GM10266 (cell line): ENCODE measurements at regions not wholly inside any gene's neighbourhood (a gene's known extent, or its start where the extent isn't known, plus 50 kb on each side); places are given as distances from the start of the nearest gene placed in this dataset.

Experiments
- DNase-seq: peaks from one replicate; pipeline ENCODE4 v3.0.0; 2012; ENCODE audit errors: extremely low spot score
- TF ChIP-seq, protein P1 (sequence below): IDR thresholded peaks from 2 replicates; pipeline ENCODE4 v1.5.1; 2012; ENCODE audit warnings: mild to moderate bottlenecking, low read depth; ENCODE audit not compliant: control insufficient read depth, insufficient read depth; ENCODE audit errors: missing control alignments

DNA sequence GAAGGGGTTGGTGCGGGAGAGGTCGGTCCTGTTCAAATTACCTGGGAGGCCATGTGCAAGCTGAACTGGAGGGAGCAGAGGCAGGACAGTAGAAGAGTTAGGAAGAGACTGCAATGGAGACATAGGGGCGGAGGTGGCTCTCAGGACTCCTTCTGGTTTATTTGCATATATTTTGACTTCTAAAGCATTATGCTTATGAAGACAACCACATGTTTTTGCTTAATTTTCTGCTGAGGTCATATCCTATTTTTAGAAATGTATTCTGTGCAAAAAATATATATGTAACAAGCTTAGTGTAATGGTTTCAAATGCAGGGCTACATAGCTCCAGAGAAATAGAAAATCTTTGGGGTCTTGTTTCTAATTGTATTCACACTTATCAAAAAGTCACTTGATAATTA lies 137.0 kb upstream of the MDM1 start:
- no peak for DNase-seq
- TF ChIP-seq, protein P1, sequence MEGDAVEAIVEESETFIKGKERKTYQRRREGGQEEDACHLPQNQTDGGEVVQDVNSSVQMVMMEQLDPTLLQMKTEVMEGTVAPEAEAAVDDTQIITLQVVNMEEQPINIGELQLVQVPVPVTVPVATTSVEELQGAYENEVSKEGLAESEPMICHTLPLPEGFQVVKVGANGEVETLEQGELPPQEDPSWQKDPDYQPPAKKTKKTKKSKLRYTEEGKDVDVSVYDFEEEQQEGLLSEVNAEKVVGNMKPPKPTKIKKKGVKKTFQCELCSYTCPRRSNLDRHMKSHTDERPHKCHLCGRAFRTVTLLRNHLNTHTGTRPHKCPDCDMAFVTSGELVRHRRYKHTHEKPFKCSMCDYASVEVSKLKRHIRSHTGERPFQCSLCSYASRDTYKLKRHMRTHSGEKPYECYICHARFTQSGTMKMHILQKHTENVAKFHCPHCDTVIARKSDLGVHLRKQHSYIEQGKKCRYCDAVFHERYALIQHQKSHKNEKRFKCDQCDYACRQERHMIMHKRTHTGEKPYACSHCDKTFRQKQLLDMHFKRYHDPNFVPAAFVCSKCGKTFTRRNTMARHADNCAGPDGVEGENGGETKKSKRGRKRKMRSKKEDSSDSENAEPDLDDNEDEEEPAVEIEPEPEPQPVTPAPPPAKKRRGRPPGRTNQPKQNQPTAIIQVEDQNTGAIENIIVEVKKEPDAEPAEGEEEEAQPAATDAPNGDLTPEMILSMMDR = no peak

DNA sequence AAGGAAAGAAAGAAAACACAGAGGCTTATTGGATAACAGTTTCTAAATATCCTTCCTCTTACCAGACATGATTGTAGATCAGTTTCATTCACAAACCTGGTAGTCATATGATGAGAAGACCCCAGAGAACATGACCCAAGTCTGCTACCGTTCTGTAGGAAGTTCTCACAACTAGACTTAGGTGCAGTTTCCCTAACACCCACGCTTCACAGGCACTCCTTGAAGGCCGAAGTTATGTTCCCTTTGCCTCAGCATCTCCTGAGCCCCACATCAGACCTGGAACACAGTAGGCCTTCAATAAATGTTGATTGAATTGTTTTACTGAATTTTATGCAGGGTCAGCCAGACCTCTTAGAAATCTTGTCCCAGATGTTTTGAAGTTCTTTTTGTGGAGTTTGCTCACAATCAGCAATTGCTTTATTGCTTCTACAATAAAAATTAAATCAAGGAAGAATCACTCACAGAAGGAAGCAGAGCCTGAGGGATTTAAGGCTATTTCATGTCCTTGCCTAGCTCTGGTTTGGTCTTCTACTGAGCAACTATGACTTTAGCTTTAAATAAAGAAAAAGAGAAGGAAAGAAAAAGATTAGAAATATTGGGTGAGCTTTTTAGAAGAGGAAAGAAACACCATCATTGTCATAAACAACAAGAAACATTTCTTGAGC lies 138.6 kb upstream of the MDM1 start:
- no peak for DNase-seq
- TF ChIP-seq, protein P1 = no peak

DNA sequence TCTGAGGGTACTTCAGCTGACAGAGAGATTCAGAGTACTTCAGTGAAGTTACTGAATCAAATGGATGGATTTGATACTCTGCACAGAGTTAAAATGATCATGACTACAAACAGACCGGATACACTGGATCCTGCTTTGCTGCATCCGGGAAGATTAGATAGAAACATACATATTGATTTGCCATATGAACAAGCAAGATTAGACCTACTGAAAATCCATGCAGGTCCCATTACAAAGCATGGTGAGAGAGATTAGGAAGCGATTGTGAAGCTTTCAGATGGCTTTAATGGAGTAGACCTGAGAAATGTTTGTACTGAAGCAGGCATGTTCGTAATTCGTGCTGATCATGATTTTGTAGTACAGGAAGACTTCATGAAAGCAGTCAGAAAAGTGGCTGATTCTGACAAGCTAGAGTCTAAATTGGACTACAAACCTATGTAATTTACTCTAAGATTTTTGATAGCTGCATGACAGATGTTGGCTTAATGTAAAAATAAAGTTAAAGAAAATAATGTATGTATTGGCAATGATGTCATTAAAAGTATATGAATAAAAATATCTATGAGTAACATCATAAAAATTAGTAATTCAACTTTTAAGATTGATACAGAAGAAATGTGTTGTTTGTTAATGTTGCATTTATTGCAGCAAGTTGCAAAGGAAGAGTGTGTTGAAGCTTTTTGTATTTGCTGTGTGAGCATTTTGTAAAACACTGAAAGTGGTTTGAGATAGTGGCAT lies 136.1 kb upstream of the RAP1B start:
- TF ChIP-seq, protein P1 = no peak
- no peak for DNase-seq

DNA sequence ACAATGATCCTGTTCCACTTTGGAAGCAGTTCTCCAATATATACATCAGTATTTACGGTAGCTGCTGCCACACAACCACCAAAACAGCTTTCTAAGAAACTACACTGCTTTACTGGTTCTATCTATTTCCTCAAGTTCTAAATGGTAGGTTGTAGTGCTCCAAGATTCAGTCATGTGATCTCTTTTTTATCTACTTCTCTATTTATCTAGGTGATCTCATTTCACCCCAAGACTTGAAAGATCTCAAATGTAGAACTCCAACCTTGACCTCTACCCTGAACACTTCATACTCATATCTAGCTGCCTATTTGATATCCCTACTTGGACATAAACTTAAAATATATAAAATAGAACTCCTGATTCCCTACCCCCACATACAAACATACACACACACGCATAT lies 133.9 kb upstream of the RAP1B start:
- TF ChIP-seq, protein P1 = no peak
- DNase-seq = no peak

DNA sequence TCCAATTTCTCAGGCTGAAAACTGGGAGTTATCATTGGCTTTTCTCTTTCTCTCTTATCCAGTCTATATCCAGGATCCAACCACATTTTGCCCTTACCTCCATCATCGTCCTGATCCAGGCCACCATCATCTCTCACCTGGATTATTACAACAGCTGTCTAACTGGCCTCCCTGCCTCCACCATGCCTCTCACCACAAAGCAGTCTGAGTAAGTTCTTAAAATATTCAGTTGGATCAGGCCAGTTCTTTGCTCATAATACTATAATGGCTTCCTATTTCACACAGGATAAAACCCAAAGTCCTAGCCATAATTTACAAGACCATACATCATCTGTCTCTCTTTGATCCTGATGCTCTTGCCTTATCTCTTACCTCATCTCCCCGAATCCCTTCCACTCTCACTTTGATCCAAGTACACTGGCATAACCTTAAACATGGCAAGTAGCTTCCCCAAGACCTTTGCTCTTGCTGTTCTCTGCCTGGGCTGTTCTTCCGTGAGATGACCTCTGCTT lies 133.4 kb upstream of the RAP1B start:
- TF ChIP-seq, protein P1 = no peak
- no peak for DNase-seq

DNA sequence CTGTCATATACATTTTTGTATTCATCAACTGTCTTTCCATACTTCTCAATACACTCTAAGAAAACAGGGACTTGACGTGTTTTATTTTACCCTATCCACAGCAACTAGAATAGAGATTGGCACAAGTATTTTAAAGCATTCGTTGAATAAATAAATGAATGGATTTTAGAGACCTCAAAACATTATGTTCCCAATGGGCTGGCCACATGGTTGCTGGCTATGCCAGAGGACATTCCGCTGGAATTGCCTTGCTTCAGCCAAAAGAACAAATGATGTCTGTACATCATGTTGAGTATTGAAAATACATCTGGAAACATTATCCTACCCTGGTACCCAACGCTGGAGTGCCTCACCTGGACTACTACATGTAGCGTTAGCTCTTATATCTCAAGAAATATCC lies 132.8 kb upstream of the RAP1B start:
- TF ChIP-seq, protein P1 = no peak
- DNase-seq = no peak

DNA sequence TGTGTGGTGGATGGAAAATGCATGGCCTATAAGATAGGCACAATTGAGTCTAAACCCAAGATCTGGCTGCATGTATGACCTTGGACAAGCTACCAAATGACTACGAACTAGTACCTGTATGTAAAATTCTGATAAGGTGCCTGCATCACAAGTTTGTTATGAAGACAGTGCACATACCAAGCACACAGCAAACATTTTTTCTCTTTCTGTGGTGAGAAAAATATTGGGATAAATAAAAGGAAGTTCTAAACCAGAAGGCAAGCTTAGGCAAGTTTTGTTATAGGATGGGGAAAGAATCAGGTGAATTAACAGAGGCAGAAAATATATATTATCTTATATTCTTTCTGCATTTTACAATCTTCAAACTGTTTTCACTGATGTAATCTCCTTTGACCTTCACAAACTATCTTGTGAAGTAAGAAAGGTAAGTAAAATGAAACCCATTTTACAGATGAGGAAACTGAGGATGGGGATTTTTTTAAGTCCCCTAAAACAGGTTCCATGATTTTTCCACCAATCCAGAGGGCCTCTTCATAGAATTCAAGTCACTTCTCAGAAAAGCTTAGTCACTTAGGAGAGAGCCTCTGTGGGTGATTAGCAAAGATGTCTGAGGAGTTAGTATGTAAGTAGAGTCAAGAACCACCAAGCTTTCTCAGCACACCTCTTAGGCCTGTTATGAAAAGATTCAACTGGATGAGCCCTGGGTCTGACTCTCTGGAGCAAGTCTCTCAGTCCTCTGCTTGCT lies 132.0 kb upstream of the RAP1B start:
- no peak for DNase-seq
- TF ChIP-seq, protein P1 = no peak
